HG02943 (cell line): ENCODE measurements at regions not wholly inside any gene's neighbourhood (a gene's known extent, or its start where the extent isn't known, plus 50 kb on each side); places are given as distances from the start of the nearest gene placed in this dataset.

Experiments
- ATAC-seq: cut with Tn5 transposase; IDR thresholded peaks from one replicate; pipeline ENCODE4 v1.9.1; 2021; ENCODE audit warnings: mild to moderate bottlenecking, low read depth, moderate library complexity; ENCODE audit not compliant: unreplicated experiment

- no peak for ATAC-seq
Observed at GRCh38 chr4:35970366-35970960, 273.9 kb downstream of the ARAP2 start.

- no peak for ATAC-seq
Observed at GRCh38 chr4:35972814-35973213, 271.5 kb downstream of the ARAP2 start.

GRCh38 chr4:35975617-35976355, 268.5 kb downstream of the ARAP2 start:
- no peak for ATAC-seq

GRCh38 chr4:35978551-35978950, 265.8 kb downstream of the ARAP2 start:
- no peak for ATAC-seq

DNA sequence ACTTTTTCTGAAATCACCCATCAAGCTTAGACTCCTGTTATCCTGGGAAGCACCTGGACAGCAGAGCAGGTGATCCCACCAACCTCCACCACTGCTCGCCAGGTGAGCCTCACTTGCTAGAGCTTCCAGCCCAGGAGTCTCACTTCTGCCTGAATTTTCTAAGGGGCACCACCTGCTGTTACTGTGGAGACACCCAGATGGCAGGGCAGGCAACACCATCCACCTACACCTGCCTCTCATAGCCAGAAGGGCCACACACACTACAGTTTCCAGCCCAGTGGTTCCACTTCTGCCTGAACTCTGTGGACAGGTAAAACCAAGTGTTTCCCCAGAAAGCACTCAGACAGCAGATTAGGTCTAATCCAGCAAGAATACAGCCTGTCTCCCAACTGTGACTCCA, 262.0 kb downstream of the ARAP2 start:
- ATAC-seq: no peak

DNA sequence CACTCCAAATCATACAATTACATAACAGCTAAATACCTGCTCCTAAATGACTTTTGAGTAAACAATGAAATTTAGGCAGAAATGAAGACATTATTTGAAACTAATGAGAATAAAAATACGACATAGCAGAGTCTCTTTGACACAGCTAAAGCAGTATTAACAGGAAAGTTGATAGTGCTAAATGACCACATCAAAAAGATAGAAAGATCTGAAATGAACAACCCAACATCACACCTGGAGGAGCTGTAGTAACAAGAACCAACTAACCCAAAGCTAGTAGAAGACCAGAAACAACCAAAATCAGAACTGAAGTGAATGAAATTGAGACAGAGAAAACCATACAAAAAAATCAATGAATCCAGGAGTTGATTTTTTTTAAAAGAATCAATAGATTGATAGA, 257.8 kb downstream of the ARAP2 start:
- no peak for ATAC-seq

GRCh38 chr4:35993606-35994005, 250.7 kb downstream of the ARAP2 start:
- ATAC-seq: no peak

GRCh38 chr4:36000941-36001557, 243.3 kb downstream of the ARAP2 start:
- ATAC-seq: no peak

DNA sequence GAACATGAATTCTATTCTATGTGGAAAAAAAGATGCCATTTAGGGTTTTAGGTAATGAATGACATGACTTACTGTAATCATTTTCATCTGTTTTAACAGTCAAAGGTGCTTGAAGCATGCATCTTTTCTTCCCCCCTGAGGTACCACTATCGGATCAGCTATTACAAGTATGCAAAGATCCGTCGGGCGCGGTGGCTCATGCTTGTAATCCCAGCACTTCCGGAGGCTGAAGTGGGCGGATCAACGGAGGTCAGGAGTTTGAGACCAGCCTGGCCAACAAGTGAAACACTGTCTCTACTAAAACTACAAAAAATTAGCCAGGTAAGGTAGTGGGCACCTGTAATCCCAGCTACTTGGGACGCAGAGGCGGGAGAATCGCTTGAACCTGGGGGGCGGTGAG, 241.3 kb downstream of the ARAP2 start:
- ATAC-seq: no peak

DNA sequence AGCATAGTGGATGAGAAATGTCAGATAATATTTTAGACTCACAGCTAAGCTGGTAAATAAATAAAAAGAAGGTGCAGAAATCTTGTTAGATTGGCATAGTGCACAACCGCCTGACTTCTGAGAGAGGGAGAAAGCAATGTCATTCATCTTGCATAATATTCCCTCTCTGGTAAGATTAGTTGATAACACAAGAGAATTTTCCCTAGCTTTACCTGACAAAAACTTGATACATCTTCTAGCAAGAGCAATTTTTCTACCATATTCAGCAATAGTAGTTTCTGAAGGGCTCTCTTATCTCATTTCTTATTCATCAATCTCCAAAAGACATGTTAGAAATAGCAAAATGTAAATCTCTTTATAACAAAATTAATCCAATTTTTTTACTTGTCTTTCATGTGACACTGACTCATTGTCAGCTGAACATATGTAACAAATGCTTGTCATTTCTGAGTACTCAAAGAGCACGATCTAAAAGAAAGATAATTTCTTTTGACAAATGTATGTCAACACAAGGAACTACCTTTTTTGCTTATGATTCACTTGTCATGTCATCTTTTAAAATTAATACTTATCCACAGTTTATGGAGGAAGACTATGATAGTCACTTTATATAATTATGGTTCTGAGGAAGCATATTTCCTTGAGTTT, 240.0 kb downstream of the ARAP2 start:
- ATAC-seq: no peak

DNA sequence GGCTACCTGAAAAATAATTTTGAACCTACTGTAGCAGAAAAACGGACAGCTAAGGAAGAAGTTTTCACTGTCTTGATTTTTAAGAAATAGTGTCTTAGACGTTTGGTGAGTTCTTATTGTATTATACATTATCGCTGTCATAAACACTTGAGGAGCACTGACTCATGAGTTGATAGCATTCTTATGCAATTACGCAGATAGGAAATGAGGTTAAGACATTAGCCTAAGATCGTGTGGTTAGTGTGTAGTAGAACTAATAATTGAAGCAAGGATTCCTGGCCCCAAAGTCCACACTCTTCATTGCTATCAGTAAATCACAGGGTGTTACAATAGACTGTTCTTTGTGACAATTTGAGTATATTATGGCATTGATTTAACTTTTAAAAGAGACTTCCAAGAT, 238.1 kb downstream of the ARAP2 start:
- ATAC-seq: no peak

DNA sequence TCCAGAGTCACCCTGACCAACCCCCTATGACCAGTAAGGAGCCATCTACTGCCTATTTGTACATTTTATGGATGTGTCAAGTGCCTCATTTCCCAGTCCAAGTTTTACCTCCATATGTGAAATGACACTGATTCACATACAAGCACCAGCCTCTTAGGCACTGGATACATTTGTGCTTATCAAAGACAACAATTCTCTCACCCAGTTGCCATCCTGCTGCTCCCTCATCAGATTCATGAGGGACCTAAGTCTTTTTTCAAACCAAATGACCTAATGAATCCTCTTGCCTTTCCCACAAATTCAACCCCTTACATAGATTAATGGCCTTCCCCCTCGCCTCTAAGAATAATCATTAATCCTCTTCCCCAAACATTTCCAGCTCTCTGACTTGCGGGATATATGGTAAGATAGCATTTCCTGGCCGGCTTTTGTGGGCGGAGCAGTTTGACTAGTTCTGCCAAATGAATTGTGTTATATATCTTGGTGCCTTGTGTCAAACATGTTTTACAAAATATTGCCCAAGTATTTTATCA, 233.9 kb downstream of the ARAP2 start:
- no peak for ATAC-seq

DNA sequence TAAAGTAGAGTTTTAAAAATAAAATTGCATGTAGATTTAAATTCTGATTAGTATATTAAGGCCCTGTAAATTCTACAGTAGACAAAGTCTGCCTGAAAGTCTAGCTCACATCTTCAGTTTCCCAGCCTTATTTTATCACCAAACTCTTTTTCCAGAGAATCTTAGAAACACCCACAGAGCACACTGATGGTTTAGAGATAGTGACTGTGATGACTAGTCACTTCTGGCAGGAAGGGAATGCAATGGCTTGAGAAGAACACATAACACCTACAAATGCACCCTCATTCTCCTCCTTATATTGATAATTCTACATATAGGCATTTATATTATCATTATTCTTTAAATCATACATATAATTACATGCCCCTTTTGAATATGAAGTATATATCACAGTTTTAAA, 232.9 kb downstream of the ARAP2 start:
- ATAC-seq: no peak

DNA sequence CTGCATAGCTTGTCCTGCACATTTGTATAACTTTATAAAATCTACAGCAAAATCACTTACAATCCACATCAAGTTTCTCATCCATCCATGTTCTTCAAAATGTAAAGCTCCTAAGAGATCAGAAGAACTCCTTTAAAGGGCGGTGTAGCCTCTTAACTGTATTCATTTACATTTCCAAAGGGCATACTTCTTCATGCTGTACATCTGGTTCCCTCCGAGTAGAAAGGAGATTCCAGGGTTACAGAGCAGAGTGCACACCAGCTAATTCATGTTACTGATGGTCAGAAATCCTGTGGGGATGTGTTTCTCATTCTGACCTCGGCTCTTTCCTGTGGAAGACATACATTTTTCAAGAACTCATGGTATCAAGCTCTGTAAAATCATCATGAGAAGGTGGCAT, 231.8 kb downstream of the ARAP2 start:
- no peak for ATAC-seq

DNA sequence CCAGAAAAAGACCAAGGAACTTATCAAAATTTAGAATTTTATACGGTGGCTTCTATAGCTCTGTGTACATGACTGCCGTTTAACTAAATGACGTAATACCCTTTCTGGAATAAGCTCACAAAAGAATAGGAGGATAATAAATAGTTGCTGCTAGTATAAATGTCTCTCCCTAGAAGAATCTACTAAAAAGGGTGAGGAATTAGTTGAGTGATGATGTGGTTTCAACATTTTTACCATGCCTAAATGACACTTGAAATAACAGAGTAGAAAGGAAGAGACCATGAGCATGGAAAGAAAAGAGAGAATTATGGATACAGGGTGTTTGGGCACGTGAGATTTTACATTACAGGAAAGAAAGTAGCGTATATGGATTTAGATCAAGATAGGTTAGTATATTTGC, 231.1 kb downstream of the ARAP2 start:
- no peak for ATAC-seq
